SK-N-DZ (cell line): ENCODE measurements at regions not wholly inside any gene's neighbourhood (a gene's known extent, or its start where the extent isn't known, plus 50 kb on each side); places are given as distances from the start of the nearest gene placed in this dataset.

Source experiments
- DNase-seq: peaks from one replicate; pipeline ENCODE4 v3.0.0-alpha.2; 2015; ENCODE audit warnings: low spot score

DNA sequence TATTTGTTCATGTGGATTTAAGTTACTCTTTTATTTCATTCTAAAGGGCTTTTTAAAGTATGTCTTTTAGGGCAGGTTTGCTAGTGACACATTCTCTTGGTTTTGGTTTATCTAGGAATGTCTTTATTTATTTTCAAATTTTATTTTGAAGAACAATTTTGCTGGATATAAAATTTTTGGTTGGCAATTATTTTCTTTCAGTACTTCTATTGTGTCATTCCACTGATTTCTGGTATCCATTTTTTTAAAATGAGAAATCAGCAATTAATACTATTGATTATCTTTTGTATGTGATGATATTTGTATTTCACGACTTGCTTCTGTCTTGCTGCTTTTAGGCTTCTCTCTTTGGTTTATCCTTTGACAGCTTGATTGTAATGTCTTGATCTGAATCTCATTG, 756.3 kb downstream of the INHBA start:
- no peak for DNase-seq

DNA sequence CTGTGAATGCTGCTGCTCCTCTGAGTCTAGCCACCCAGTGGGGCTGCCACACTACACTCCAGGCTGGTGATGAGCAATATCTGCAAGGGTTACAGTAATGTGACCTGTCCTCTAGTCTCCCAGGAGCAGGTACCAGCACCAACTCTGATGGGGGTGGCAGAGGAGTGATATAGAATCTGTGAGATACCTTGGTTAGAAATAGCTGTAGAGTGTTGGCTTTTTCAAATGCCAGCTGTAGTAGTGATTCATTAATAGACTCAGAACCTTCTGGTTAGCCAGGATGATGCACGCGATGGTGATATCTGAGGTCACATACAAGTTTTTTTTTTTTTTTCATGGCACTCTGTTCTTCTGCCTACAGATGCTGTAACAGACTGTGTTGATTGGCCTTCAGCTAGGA, 757.1 kb downstream of the INHBA start:
- no peak for DNase-seq

DNA sequence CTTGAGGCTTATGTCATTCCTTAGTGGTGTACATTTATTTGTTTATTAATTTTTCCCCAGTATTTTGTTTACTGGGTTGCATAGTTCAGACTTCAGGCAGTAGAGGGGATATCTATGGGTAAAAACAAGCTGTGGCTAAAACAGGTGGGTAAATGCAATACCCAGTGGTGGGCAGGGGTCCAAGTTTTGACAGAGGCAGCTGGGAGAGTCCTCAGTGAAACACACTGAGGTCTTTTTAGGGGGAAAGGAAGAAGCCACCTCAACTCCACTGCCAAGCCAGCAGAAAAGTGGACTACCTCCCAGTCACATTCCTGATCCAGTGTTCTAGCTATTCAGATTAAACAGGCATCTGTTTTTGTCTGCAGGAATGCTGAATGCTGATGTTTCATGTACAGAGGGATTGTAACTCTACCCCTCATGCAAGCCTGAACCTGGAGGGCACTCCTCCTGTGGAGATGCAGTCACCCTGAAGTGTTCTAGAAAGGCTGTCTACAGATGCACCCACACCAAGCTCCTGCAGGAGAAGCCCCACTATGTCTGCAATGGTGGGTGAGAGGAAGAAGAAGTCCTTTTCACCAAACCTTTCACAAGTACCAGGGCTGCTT, 757.8 kb downstream of the INHBA start:
- DNase-seq, result no peak

DNA sequence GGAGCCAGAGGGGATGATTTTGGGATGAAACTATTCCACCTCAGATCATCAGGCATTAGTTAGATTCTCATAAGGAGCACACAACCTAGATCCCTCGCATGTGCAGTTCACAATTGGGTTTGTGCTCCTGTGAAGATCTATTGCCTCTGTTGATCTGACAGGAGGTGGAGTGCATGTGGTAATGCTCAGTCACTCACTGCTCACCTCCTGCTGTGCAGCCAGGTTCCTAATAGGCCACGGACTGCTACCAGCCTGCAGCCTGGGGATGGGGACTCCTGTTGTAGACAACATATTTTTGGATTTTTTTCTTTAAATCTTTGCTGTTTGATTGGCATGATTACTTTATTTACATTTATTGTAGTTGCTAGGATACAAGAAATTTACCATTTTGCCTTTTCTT, 765.0 kb downstream of the INHBA start:
- DNase-seq, result no peak

DNA sequence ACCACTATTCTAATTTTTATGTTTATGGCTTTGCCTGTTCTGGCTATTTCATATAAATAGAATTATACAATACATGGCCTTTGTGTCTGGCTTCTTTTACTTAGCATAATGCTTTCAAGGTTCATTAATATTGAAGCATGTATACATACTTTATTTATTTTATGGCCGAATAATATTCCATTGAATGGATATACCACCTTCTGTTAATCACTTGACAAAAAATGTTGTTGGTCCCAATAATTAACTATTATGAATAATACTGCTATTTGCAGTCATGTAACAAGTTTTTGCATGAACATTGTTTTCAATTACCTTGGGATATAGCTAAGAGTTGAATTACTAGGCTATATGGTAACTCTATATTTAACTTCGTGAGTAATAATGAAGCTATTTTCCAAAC, 767.5 kb downstream of the INHBA start:
- DNase-seq, result no peak

DNA sequence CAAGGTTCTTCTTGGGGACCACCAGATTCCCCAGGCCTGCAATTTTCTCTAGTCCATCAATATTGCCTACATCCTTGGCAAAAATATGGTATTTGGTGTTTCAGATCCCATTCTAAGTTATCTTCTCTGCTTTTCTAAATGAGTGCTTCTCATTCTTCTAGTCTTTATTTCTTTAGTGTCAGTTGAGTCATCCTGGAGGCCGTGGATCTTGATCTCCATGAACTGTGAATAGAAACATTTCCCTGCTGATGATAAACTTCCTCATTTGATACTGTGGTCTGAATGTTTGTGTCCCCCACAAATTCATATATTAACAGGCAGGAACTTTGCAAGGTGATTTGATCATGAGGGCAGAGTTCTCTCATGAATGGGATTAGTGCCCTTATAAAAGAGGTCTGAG, 779.3 kb downstream of the INHBA start:
- DNase-seq, result no peak

DNA sequence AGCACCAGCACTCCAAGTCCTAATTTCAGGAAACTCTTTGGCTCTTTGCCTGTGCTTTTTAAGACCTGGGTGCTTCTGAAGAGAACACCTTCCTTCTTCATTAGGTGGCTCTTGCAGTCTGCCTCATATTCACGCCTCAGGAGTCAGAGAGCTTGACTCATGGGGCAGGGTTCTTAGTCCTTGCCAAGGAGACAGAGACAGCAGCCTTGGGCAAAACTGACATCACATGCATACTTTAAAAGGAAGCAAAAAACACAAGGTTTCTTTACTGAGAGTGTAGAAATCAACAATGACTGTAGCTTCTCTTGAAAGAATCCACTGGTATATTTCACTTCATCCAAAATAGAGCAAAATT, 780.6 kb downstream of the INHBA start:
- DNase-seq, result no peak

DNA sequence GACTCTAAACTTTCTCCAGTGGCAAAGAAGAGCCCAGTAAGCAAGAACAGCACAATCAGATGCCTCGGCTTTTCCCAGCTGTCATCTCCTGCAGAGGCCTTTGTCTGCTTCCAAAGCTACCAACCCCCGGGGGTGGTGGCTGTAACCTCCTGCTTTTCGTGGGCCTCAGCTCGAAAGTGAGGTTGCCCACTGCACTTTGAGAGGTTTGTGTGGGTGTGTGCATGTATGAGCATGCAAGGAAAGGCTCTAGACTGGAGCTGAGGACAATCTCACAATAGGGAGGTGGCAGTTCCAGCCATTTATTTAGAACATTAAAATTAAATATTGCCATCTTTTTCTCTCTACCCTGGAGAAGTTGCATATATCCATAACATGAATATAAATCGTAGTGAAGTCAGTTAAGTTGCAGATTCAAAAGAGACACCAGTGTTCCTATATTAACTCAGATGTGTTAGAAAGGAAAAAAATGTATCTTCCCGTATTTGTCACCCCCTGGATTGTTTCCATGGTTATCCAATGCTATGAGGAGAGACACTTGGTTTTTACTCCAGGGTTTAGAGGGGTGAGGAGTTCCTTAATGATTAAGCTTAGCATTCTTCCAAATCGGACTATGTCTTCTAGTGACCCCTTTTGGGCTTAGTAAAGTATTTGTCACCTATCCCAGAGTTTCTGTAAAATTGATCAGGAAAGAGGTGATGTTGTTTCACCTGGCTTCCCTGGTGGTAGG, 781.1 kb downstream of the INHBA start:
- no peak for DNase-seq

DNA sequence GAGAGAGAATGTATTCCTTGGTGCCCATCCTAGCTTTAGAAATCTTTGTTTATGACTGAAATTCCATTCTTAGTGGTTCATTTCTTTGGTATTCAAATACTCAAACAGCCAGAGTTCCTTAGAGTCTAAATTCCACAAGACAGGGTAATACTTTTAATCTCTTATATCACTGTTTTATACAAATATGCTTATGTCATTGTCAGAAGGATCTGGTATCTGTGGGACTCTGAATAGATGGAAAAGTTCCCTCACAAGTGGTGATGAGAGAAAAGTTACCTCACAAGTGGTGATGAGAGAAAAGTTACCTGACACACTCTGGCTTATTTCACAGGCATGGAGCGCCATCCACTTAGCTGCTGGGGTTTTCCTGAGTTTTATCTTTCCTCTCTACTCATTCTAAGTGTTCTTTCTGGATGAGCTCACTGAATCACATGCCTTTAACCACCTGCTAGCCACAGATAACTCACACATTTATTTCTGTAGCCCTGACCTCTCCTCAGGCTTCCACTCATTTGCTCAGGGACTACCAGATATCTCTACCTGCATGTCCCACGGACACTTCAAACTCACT, 784.0 kb downstream of the SUGCT start:
- no peak for DNase-seq

DNA sequence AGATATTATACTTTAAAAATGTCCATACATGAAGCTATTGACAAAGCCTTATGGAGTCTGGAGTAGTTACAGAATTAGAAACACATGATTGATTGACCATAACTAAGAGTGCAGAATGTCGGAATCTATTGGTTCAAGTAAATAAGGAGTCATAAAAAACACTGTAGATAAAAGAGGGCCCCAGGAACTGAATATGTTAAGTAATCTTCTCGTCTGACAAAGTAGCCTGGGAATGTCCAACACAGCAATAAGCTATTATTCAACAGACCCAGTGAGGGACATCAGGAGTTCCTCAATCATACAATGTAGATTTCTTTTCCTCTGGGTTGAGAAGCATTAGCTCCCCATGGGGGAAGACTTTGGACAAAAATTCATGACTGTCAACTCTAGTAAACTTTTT, 782.0 kb downstream of the SUGCT start:
- no peak for DNase-seq

DNA sequence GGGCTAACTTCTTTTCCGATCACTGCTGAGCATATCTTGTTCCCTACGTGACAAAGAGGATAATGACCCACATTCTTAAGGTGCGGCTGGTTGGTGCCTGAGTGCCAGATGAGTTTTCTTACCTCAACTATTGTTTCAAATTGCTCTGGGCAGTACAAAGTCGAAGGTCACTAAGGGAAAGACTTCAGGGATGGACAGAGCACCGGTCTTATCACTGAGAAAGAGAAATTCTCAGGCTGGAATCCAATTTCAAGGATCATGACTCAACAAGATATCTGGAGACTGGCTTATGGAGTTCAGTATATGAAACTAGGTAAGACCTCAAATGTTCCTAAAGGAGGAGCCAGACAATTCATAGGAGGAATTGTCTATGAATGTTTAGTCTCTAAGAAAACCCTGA, 780.3 kb downstream of the SUGCT start:
- no peak for DNase-seq
